HEK293T (cell line): ENCODE measurements at regions not wholly inside any gene's neighbourhood (a gene's known extent, or its start where the extent isn't known, plus 50 kb on each side); places are given as distances from the start of the nearest gene placed in this dataset.

ENCODE experiments used
- ARNT ChIP-seq: fragments of 450-650 bp; IDR thresholded peaks from 2 replicates; pipeline ENCODE4 v1.6.1; 2017; ENCODE audit warnings: mild to moderate bottlenecking
- BHLHE40 ChIP-seq: fragments of 450-650 bp; IDR thresholded peaks from 2 replicates; pipeline ENCODE4 v1.6.1; 2016; ENCODE audit warnings: mild to moderate bottlenecking, moderate library complexity, borderline replicate concordance
- CTBP1 ChIP-seq: fragments of 450-650 bp; IDR thresholded peaks from 2 replicates; pipeline ENCODE4 v1.6.1; 2016; ENCODE audit warnings: borderline replicate concordance
- FOXA1 ChIP-seq: fragments of 450-650 bp; IDR thresholded peaks from 2 replicates; pipeline ENCODE4 v1.6.1; 2016; ENCODE audit warnings: mild to moderate bottlenecking
- FOXK2 ChIP-seq: fragments of 450-650 bp; IDR thresholded peaks from 2 replicates; pipeline ENCODE4 v1.6.1; 2016; ENCODE audit warnings: mild to moderate bottlenecking
- FOXM1 ChIP-seq: fragments of 450-650 bp; IDR thresholded peaks from 2 replicates; pipeline ENCODE4 v1.6.1; 2017; ENCODE audit warnings: mild to moderate bottlenecking, borderline replicate concordance
- LEF1 ChIP-seq: fragments of 450-650 bp; IDR thresholded peaks from 2 replicates; pipeline ENCODE4 v1.6.1; 2017; ENCODE audit warnings: mild to moderate bottlenecking, borderline replicate concordance
- NFRKB ChIP-seq: fragments of 450-650 bp; IDR thresholded peaks from 2 replicates; pipeline ENCODE4 v1.6.1; 2016; ENCODE audit warnings: mild to moderate bottlenecking, moderate library complexity
- SP1 ChIP-seq: fragments of 450-650 bp; IDR thresholded peaks from 2 replicates; pipeline ENCODE4 v1.6.1; 2017
- ZNF384 ChIP-seq: fragments of 450-650 bp; IDR thresholded peaks from 2 replicates; pipeline ENCODE4 v1.6.1; 2016

DNA sequence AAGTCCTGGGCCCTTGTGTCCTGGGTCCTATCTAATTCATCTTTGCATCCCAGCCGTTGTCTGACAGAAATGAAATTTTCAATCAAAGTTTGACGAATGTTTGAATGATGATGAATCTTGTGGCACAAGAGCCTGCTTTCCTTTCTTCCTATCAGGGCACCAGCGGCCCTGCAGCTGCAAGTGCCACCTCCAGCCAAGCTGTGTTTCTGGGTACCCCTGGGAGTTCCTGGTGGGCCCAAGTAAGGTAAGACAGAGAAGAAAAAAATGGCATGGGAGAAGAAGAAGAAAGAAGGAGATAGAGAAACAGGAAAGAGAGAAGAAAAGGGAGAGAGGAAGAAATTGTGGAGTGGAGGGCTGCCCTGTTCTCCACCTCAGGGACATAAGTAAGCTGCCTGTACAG, 782.1 kb upstream of the TPTE start:
- TF ChIP-seq LEF1 (no peak), FOXM1 (no peak), SP1 (no peak), BHLHE40 (no peak), FOXK2 (no peak), ZNF384 (no peak), FOXA1 (no peak), ARNT (no peak), CTBP1 (no peak), NFRKB (no peak)
